HepG2 (cell line): ENCODE measurements at regions not wholly inside any gene's neighbourhood (a gene's known extent, or its start where the extent isn't known, plus 50 kb on each side); places are given as distances from the start of the nearest gene placed in this dataset.

ENCODE experiments used
- HDAC1 ChIP-seq: sonication (generic); formaldehyde crosslinking; IDR thresholded peaks from 2 replicates; pipeline ENCODE4 v1.5.1; 2020; ENCODE audit warnings: mild to moderate bottlenecking, missing genetic modification reagents
- HNRNPL ChIP-seq: fragments of 200-400 bp; formaldehyde crosslinking; IDR thresholded peaks from 2 replicates; pipeline ENCODE4 v1.6.1; 2017; ENCODE audit warnings: mild to moderate bottlenecking, low read depth, low read length
- MTA3 ChIP-seq: sonication (generic); formaldehyde crosslinking; IDR thresholded peaks from 2 replicates; pipeline ENCODE4 v1.4.0; 2020; ENCODE audit warnings: missing genetic modification reagents
- NR2C2 ChIP-seq: sonication (generic); formaldehyde crosslinking; IDR thresholded peaks from 2 replicates; pipeline ENCODE4 v1.4.0; 2020; ENCODE audit warnings: missing genetic modification reagents, mild to moderate bottlenecking, moderate library complexity, borderline replicate concordance
- POLR2A ChIP-seq, 2 experiments: IDR thresholded peaks; 2 replicates each; pipeline ENCODE4 v1.6.1; 2011; ENCODE audit warnings: low read depth in 2 of 2, low read length in 2 of 2, mild to moderate bottlenecking in 1 of 2, moderate library complexity in 1 of 2; ENCODE audit not compliant: insufficient read depth in 1 of 2
- PPARG ChIP-seq: conservative IDR thresholded peaks from 2 replicates; pipeline ENCODE4 v1.6.1; 2016; ENCODE audit warnings: missing biosample characterization, missing genetic modification reagents
- U2AF2 ChIP-seq: fragments of 200-400 bp; formaldehyde crosslinking; IDR thresholded peaks from 2 replicates; pipeline ENCODE4 v1.6.1; 2017; ENCODE audit warnings: low read depth, mild to moderate bottlenecking, low read length
- ZFX ChIP-seq: sonication (generic); formaldehyde crosslinking; IDR thresholded peaks from 2 replicates; pipeline ENCODE4 v1.4.0; 2020; ENCODE audit warnings: mild to moderate bottlenecking, low read depth, missing genetic modification reagents, moderate library complexity
- ZNF569 ChIP-seq: sonication (generic); formaldehyde crosslinking; IDR thresholded peaks from 2 replicates; pipeline ENCODE4 v1.5.0; 2020; ENCODE audit warnings: mild to moderate bottlenecking, missing genetic modification reagents, moderate library complexity, borderline replicate concordance
- ZNF577 ChIP-seq: sonication (generic); formaldehyde crosslinking; IDR thresholded peaks from 2 replicates; pipeline ENCODE4 v1.4.0; 2020; ENCODE audit warnings: mild to moderate bottlenecking, low read depth, missing genetic modification reagents, borderline replicate concordance
- ZNF629 ChIP-seq: sonication (generic); formaldehyde crosslinking; conservative IDR thresholded peaks from 2 replicates; pipeline ENCODE4 v1.5.0; 2020; ENCODE audit warnings: missing genetic modification reagents
- TF ChIP-seq, protein P1 (sequence below): IDR thresholded peaks from 2 replicates; pipeline ENCODE4 v1.6.1; 2012; ENCODE audit warnings: inconsistent platforms
- TF ChIP-seq, protein P2 (sequence below): sonication (generic); formaldehyde crosslinking; IDR thresholded peaks from 2 replicates; pipeline ENCODE4 v1.4.0; 2020; ENCODE audit warnings: mild to moderate bottlenecking, missing genetic modification reagents
- TF ChIP-seq, protein P3 (sequence below): sonication (generic); formaldehyde crosslinking; IDR thresholded peaks from 2 replicates; pipeline ENCODE4 v1.5.1; 2020; ENCODE audit warnings: mild to moderate bottlenecking, missing genetic modification reagents, moderate library complexity
- TF ChIP-seq, protein P4 (sequence below): sonication (generic); formaldehyde crosslinking; IDR thresholded peaks from 2 replicates; pipeline ENCODE4 v1.4.0; 2020; ENCODE audit warnings: missing genetic modification reagents
- TF ChIP-seq, protein P5 (sequence below): sonication (generic); formaldehyde crosslinking; IDR thresholded peaks from 2 replicates; pipeline ENCODE4 v1.5.0; 2020; ENCODE audit warnings: mild to moderate bottlenecking, missing genetic modification reagents, borderline replicate concordance
- TF ChIP-seq, protein P6 (sequence below): IDR thresholded peaks from 2 replicates; pipeline ENCODE4 v1.6.1; 2016; ENCODE audit warnings: low read depth, borderline replicate concordance

DNA sequence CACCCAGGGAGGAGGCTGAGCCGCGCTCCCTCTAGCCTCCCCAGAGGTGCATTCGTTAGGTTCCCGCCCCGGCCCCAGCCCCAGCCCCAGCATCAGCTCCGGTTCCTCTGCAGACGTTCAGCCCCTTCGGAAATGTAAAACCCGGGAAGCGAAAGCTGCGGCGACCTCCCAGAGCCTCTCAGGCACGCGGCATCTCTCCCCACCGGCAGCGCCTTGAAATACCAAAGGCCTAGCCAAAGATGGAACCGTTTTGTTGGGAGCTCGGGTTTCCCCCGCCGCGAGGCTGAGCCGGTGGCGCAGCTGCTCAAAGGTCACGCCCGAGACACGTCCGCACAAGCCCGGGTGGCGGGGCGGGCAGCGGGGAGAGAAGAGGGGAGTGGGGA is 77.8 kb upstream of the HES1 start (continued):
- TF ChIP-seq, protein P1, sequence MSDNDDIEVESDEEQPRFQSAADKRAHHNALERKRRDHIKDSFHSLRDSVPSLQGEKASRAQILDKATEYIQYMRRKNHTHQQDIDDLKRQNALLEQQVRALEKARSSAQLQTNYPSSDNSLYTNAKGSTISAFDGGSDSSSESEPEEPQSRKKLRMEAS, result peak; percentile 69
- no peak for TF ChIP-seq HNRNPL
- no peak for TF ChIP-seq MTA3 (CRISPR knock-in tag)
- peak; percentile 86 for TF ChIP-seq ZFX (CRISPR knock-in tag)
- TF ChIP-seq, protein P2, sequence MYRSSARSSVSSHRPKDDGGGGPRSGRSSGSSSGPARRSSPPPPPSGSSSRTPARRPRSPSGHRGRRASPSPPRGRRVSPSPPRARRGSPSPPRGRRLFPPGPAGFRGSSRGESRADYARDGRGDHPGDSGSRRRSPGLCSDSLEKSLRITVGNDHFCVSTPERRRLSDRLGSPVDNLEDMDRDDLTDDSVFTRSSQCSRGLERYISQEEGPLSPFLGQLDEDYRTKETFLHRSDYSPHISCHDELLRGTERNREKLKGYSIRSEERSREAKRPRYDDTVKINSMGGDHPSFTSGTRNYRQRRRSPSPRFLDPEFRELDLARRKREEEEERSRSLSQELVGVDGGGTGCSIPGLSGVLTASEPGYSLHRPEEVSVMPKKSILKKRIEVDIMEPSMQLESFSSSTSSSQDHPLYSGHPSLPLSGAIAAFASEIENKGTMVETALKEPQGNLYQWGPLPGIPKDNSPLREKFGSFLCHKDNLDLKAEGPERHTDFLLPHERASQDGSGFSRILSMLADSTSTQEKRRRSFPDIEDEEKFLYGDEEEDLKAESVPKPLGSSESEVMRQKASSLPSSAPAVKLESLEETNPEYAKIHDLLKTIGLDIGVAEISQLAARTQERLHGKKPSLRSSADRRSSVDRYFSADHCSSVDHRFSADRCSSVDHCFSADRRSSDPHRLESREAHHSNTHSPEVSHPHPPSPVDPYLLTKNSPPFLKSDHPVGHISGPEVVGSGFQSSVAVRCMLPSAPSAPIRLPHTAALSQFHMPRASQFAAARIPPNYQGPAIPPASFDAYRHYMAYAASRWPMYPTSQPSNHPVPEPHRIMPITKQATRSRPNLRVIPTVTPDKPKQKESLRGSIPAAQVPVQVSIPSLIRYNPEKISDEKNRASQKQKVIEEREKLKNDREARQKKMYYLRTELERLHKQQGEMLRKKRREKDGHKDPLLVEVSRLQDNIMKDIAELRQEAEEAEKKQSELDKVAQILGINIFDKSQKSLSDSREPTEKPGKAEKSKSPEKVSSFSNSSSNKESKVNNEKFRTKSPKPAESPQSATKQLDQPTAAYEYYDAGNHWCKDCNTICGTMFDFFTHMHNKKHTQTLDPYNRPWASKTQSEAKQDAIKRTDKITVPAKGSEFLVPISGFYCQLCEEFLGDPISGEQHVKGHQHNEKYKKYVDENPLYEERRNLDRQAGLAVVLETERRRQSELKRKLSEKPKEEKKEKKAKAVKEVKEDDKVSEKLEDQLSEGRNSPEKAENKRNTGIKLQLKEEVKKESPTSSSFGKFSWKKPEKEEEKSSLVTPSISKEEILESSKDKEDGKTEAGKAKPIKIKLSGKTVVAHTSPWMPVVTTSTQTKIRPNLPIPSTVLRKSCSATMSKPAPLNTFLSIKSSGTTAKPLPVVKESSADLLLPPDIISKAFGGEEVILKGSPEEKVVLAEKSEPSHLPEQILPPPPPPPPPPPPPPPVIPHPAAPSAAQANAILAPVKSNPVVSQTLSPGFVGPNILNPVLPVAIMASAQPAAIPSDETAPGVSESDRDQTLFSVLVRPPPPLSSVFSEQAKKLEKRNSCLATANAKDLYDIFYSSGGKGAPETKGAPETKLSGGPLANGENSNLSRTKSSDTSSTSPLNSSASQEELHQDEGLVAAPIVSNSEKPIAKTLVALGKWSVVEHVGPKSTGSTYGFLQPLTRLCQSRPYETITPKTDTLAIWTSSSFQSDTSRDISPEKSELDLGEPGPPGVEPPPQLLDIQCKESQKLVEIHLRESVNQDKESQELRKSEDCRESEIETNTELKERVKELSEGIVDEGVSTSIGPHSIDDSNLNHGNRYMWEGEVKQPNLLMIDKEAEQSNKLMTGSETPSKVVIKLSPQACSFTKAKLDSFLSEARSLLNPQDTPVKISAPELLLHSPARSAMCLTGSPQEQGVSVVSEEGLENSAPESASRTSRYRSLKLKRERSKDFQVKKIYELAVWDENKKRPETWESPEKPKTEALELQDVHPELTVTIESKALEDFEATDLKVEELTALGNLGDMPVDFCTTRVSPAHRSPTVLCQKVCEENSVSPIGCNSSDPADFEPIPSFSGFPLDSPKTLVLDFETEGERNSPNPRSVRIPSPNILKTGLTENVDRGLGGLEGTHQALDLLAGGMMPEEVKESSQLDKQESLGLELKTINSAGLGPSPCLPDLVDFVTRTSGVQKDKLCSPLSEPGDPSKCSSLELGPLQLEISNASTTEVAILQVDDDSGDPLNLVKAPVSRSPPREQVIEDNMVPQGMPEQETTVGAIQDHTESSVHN (CRISPR knock-in tag), result no peak
- TF ChIP-seq POLR2A (IDR thresholded peaks at IDR 0.05; ENCODE audit: insufficient read depth in 1 of 2, low read depth in 2 of 2, low read length in 2 of 2), result peak; percentile 51 to 62; a peak in 2 of 4 replicates
- TF ChIP-seq PPARG, result no peak
- TF ChIP-seq, protein P3, sequence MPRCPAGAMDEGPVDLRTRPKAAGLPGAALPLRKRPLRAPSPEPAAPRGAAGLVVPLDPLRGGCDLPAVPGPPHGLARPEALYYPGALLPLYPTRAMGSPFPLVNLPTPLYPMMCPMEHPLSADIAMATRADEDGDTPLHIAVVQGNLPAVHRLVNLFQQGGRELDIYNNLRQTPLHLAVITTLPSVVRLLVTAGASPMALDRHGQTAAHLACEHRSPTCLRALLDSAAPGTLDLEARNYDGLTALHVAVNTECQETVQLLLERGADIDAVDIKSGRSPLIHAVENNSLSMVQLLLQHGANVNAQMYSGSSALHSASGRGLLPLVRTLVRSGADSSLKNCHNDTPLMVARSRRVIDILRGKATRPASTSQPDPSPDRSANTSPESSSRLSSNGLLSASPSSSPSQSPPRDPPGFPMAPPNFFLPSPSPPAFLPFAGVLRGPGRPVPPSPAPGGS (CRISPR knock-in tag), result no peak
- peak; percentile 79 for TF ChIP-seq HDAC1 (CRISPR knock-in tag)
- peak; percentile 54 for TF ChIP-seq NR2C2 (CRISPR knock-in tag)
- TF ChIP-seq ZNF569, result no peak
- TF ChIP-seq, protein P4, sequence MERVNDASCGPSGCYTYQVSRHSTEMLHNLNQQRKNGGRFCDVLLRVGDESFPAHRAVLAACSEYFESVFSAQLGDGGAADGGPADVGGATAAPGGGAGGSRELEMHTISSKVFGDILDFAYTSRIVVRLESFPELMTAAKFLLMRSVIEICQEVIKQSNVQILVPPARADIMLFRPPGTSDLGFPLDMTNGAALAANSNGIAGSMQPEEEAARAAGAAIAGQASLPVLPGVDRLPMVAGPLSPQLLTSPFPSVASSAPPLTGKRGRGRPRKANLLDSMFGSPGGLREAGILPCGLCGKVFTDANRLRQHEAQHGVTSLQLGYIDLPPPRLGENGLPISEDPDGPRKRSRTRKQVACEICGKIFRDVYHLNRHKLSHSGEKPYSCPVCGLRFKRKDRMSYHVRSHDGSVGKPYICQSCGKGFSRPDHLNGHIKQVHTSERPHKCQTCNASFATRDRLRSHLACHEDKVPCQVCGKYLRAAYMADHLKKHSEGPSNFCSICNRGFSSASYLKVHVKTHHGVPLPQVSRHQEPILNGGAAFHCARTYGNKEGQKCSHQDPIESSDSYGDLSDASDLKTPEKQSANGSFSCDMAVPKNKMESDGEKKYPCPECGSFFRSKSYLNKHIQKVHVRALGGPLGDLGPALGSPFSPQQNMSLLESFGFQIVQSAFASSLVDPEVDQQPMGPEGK (CRISPR knock-in tag), result peak; percentile 79
- TF ChIP-seq, protein P5, sequence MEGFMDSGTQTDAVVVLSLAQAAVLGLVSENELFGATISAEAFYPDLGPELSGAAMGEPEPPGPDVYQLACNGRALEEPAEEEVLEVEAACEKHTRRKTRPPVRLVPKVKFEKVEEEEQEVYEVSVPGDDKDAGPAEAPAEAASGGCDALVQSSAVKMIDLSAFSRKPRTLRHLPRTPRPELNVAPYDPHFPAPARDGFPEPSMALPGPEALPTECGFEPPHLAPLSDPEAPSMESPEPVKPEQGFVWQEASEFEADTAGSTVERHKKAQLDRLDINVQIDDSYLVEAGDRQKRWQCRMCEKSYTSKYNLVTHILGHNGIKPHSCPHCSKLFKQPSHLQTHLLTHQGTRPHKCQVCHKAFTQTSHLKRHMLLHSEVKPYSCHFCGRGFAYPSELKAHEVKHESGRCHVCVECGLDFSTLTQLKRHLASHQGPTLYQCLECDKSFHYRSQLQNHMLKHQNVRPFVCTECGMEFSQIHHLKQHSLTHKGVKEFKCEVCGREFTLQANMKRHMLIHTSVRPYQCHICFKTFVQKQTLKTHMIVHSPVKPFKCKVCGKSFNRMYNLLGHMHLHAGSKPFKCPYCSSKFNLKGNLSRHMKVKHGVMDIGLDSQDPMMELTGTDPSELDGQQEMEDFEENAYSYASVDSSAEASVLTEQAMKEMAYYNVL (CRISPR knock-in tag), result no peak
- no peak for TF ChIP-seq ZNF577 (CRISPR knock-in tag)
- TF ChIP-seq, protein P6, sequence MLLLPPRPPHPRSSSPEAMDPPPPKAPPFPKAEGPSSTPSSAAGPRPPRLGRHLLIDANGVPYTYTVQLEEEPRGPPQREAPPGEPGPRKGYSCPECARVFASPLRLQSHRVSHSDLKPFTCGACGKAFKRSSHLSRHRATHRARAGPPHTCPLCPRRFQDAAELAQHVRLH (CRISPR knock-in tag), result peak; percentile 30; the same call in 1 of the 2 replicates
- no peak for TF ChIP-seq U2AF2
- 0 out of 2 replicates have a peak, but pooled peaks have one; percentile 36 for TF ChIP-seq ZNF629
